ENCODE measurements at regions not wholly inside any gene's neighbourhood (a gene's known extent, or its start where the extent isn't known, plus 50 kb on each side); places are given as distances from the start of the nearest gene placed in this dataset.

GRCh38 chr1:76764638-76765454 lies 102.4 kb upstream of the ST6GALNAC5 start:
- DNase-seq = no peak

GRCh38 chr1:76766381-76766780 lies 100.9 kb upstream of the ST6GALNAC5 start:
- DNase-seq = no peak

DNA sequence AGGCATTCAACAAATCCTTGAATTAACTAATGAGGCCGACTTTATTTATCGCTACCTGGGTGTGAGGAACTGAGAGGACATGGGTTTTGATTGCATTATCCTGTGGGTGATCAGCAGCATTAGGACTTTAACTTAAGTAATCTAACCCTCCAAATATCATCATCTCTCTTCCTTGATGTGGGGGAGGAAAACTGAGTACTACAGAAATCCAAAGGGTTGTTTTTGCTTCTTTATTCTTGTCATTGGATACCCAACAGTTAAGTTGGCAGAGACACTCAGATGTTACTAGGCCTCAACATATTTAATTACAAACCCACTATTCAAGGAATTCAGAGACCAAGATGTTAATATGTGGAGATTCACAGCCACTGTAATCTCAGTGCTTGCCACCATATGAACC lies 97.4 kb upstream of the ST6GALNAC5 start:
- no peak for DNase-seq

DNA sequence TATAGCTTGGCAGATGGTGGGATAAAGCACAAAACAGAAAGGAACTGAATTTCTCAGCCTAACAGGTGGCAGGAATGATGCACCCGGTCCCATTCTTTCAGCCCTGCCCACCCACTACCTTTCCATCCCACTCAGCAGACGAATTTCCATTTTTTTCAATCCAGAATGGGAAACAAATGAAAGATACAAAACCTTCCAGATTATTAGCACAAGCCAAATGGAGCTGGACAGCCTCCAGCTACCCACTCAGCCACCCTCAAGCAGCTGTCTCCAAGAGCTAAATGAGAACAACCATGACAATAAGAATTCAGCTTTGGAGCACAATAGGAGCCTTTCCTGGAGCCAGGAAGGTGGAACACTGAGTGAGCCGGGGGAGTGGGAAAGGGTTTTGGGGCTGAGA lies 96.3 kb upstream of the ST6GALNAC5 start:
- no peak for DNase-seq

GRCh38 chr1:76781447-76781846 lies 85.8 kb upstream of the ST6GALNAC5 start:
- no peak for DNase-seq

DNA sequence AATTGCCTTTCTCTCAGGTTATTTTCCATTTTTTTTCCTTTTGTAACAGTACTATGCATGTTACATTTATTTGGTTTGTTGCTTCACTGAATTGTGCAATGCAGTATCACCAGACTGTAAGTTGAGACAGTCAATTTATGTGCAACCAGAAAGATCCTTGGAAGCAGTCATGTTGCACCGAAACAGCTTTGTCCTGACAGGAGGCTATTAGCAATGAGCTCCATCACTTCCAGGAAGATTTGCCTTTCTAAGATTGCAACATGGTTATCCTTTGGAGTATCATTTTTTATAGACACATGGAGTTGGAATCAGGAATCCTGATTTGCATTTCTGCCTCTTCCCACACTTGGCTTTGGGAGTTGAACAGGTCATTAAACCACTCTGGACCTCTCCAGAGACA lies 84.5 kb upstream of the ST6GALNAC5 start:
- no peak for DNase-seq

GRCh38 chr1:76784502-76784901 lies 82.8 kb upstream of the ST6GALNAC5 start:
- no peak for DNase-seq

- DNase-seq = no peak
Observed at GRCh38 chr1:76786222-76786621, 81.1 kb upstream of the ST6GALNAC5 start.

DNA sequence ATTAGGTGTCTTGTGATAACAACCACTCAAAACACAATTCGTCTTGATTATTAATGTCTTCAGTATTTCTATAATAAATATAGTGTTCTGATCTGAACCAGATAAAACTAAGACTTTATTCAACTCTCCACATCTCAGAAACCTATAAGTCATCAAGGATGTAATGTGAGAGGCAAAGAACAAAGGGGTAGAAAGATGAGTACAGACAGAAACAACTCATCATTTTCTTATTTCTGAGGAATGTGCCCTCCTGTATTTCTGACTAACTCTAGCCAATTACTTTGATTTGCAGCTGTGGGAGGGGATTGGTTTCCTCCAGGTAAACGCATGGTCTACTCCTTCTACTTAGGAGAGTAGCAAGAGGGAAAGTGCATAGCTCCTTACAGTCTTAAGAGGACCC lies 73.7 kb upstream of the ST6GALNAC5 start:
- DNase-seq = no peak

- no peak for DNase-seq
Observed at GRCh38 chr1:76799700-76800099, 67.6 kb upstream of the ST6GALNAC5 start.

DNA sequence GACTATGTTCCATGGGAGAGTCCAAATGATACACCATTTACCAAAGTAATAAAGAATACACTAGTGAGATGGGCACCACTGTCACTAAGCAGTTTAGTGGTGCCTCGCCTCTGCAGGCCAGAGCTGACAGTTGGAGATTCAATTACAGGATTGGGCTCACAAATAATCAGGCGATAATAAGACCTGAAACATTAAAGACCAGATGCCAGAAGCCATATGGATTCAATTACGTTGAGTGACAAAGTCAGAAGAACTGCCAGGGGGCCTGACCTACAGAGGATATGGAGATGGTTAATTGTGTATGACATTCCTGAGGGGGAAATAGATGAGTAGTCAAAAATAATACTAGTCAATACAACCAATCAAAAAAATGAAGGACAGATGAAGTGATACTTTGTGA lies 65.2 kb upstream of the ST6GALNAC5 start:
- DNase-seq = no peak

GRCh38 chr1:76807543-76808260 lies 59.6 kb upstream of the ST6GALNAC5 start:
- no peak for DNase-seq
